Dedifferentiated amniotic fluid mesenchymal stem cell (primary cell): ENCODE measurements at regions not wholly inside any gene's neighbourhood (a gene's known extent, or its start where the extent isn't known, plus 50 kb on each side); places are given as distances from the start of the nearest gene placed in this dataset.
"Not testable (repeated sequence)": the region's sequence is repeated elsewhere in the genome, so short reads cannot be mapped to it uniquely, and the experiment has no call there.

Experiments
- DNase-seq: peaks from one replicate; pipeline ENCODE4 v3.0.0-alpha.2; 2016; ENCODE audit errors: extremely low spot score

GRCh38 chr7:51369228-51369627 is 52.6 kb upstream of the COBL start:
- not testable (repeated sequence) for DNase-seq

- no peak for DNase-seq
These were observed 51.7 kb upstream of the COBL start for GRCh38 chr7:51368334-51368733.

GRCh38 chr7:51367614-51367968 is 51.0 kb upstream of the COBL start:
- no peak for DNase-seq

- DNase-seq, result peak; percentile 41
These were observed 50.5 kb upstream of the COBL start for GRCh38 chr7:51366930-51367613.
